Fibroblast of skin of scalp (primary cell): ENCODE measurements at regions not wholly inside any gene's neighbourhood (a gene's known extent, or its start where the extent isn't known, plus 50 kb on each side); places are given as distances from the start of the nearest gene placed in this dataset.
"Not testable (repeated sequence)": the region's sequence is repeated elsewhere in the genome, so short reads cannot be mapped to it uniquely, and the experiment has no call there.

Experiments
- DNase-seq: peaks from one replicate; pipeline ENCODE4 v3.0.0-alpha.2; 2013

GRCh38 chr6:81465859-81466258 lies 286.6 kb downstream of the TENT5A start:
- peak; percentile 43 for DNase-seq

- peak; percentile 6 for DNase-seq
These were observed 296.1 kb downstream of the TENT5A start for GRCh38 chr6:81456416-81456815.

GRCh38 chr6:81455641-81456040 lies 296.8 kb downstream of the TENT5A start:
- DNase-seq = no peak

GRCh38 chr6:81451787-81452186 lies 300.7 kb downstream of the TENT5A start:
- peak; percentile 79 for DNase-seq

GRCh38 chr6:81450180-81450579 lies 302.3 kb downstream of the TENT5A start:
- DNase-seq = peak; percentile 67

GRCh38 chr6:81446509-81446908 lies 306.0 kb downstream of the TENT5A start:
- no peak for DNase-seq

GRCh38 chr6:81439417-81439816 lies 313.1 kb downstream of the TENT5A start:
- DNase-seq = no peak

GRCh38 chr6:81436990-81437389 lies 315.5 kb downstream of the TENT5A start:
- no peak for DNase-seq

GRCh38 chr6:81413306-81413705 lies 339.2 kb downstream of the TENT5A start:
- DNase-seq = no peak

GRCh38 chr6:81401970-81402690 lies 350.4 kb downstream of the TENT5A start:
- peak; percentile 64 for DNase-seq

- no peak for DNase-seq
These were observed 355.6 kb downstream of the TENT5A start for GRCh38 chr6:81396916-81397315.

- no peak for DNase-seq
These were observed 365.3 kb downstream of the TENT5A start for GRCh38 chr6:81387163-81387562.

- peak; percentile 49 for DNase-seq
These were observed 367.6 kb downstream of the TENT5A start for GRCh38 chr6:81384921-81385320.

GRCh38 chr6:81383472-81383871 lies 369.0 kb downstream of the TENT5A start:
- no peak for DNase-seq

GRCh38 chr6:81382852-81383251 lies 369.6 kb downstream of the TENT5A start:
- DNase-seq = no peak

- DNase-seq = no peak
These were observed 371.0 kb downstream of the TENT5A start for GRCh38 chr6:81381382-81381916.

GRCh38 chr6:81380718-81381338 lies 371.7 kb downstream of the TENT5A start:
- DNase-seq = no peak

GRCh38 chr6:81376745-81377144 lies 375.7 kb downstream of the TENT5A start:
- DNase-seq = no peak

GRCh38 chr6:81373414-81373813 lies 379.1 kb downstream of the TENT5A start:
- no peak for DNase-seq

GRCh38 chr6:81371930-81372329 lies 380.6 kb downstream of the TENT5A start:
- no peak for DNase-seq

- DNase-seq = peak; percentile 14
These were observed 385.5 kb downstream of the TENT5A start for GRCh38 chr6:81366972-81367371.

- DNase-seq = peak; percentile 82
These were observed 390.2 kb downstream of the TENT5A start for GRCh38 chr6:81362246-81362645.

GRCh38 chr6:81353262-81353661 lies 399.2 kb downstream of the TENT5A start:
- DNase-seq = no peak

GRCh38 chr6:81344026-81344425 lies 408.5 kb downstream of the TENT5A start:
- DNase-seq = not testable (repeated sequence)
